A673 (cell line): ENCODE measurements at regions not wholly inside any gene's neighbourhood (a gene's known extent, or its start where the extent isn't known, plus 50 kb on each side); places are given as distances from the start of the nearest gene placed in this dataset.

Source experiments
- EZH2 ChIP-seq: fragments of 200-600 bp; sonication (generic); IDR thresholded peaks from 2 replicates; pipeline ENCODE4 v1.6.1; 2017; ENCODE audit warnings: borderline replicate concordance, low read depth, mild to moderate bottlenecking, mixed read lengths, antibody characterized with exemption, low read length; ENCODE audit not compliant: poor library complexity, severe bottlenecking
- TF ChIP-seq, protein P1 (sequence below): fragments of 300-800, 200-600 bp; sonication (generic); conservative IDR thresholded peaks from 2 replicates; pipeline ENCODE4 v1.5.1; 2017; ENCODE audit warnings: low read depth, mild to moderate bottlenecking, antibody characterized with exemption, low read length, moderate library complexity, mixed read lengths

- TF ChIP-seq, protein P1, sequence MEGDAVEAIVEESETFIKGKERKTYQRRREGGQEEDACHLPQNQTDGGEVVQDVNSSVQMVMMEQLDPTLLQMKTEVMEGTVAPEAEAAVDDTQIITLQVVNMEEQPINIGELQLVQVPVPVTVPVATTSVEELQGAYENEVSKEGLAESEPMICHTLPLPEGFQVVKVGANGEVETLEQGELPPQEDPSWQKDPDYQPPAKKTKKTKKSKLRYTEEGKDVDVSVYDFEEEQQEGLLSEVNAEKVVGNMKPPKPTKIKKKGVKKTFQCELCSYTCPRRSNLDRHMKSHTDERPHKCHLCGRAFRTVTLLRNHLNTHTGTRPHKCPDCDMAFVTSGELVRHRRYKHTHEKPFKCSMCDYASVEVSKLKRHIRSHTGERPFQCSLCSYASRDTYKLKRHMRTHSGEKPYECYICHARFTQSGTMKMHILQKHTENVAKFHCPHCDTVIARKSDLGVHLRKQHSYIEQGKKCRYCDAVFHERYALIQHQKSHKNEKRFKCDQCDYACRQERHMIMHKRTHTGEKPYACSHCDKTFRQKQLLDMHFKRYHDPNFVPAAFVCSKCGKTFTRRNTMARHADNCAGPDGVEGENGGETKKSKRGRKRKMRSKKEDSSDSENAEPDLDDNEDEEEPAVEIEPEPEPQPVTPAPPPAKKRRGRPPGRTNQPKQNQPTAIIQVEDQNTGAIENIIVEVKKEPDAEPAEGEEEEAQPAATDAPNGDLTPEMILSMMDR = no peak
- no peak for TF ChIP-seq EZH2
Observed at GRCh38 chr2:22499082-22499839, 885.7 kb upstream of the KLHL29 start.
